ENCODE measurements at regions not wholly inside any gene's neighbourhood (a gene's known extent, or its start where the extent isn't known, plus 50 kb on each side); places are given as distances from the start of the nearest gene placed in this dataset.

GRCh38 chrX:39480963-39481362, 616.8 kb downstream of the BCOR start:
- TF ChIP-seq POLR2A (IDR thresholded peaks at IDR 0.05) (no peak), CTCF (IDR thresholded peaks at IDR 0.05) (no peak), EP300 (IDR thresholded peaks at IDR 0.05) (no peak)
